Uterus (tissue), 2 donors: ENCODE measurements at regions not wholly inside any gene's neighbourhood (a gene's known extent, or its start where the extent isn't known, plus 50 kb on each side); places are given as distances from the start of the nearest gene placed in this dataset.

Experiments used
- POLR2A ChIP-seq, 2 donors: fragments of 450-650 bp; IDR thresholded peaks; one replicate each; pipeline ENCODE4 v1.6.1; 2016; ENCODE audit warnings: antibody characterized with exemption in 2 of 2, mild to moderate bottlenecking in 1 of 2, moderate library complexity in 1 of 2
- TF ChIP-seq, protein P1 (sequence below), 4 experiments: fragments of 200-600 bp in 2 of 4; fragments of 450-650 bp in 2 of 4; sonication (generic) in 2 of 4; IDR thresholded peaks; one replicate each; pipeline ENCODE4 v1.5.1; 2016 to 2019; ENCODE audit warnings: antibody characterized with exemption in 4 of 4, mild to moderate bottlenecking in 2 of 4, moderate library complexity in 1 of 4

DNA sequence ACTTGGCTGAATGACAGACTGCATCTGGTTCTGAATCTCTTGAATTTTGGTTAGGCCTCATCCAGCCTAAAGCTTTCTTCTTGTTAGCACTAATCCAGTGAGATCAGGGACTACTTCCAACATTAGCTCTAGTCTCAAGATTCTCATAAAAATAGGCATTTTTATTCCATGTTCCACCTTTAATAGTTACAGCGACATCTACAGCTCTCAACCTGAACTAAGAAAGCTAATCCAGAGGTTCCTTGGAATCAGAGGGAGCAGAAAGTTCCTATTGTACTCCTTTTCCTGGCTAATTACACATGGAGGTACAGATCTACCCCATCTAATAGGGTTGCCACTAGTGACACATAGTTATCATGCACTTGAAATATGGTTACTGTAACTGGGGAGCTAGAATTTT lies 391.9 kb downstream of the RMST start:
- TF ChIP-seq, protein P1, sequence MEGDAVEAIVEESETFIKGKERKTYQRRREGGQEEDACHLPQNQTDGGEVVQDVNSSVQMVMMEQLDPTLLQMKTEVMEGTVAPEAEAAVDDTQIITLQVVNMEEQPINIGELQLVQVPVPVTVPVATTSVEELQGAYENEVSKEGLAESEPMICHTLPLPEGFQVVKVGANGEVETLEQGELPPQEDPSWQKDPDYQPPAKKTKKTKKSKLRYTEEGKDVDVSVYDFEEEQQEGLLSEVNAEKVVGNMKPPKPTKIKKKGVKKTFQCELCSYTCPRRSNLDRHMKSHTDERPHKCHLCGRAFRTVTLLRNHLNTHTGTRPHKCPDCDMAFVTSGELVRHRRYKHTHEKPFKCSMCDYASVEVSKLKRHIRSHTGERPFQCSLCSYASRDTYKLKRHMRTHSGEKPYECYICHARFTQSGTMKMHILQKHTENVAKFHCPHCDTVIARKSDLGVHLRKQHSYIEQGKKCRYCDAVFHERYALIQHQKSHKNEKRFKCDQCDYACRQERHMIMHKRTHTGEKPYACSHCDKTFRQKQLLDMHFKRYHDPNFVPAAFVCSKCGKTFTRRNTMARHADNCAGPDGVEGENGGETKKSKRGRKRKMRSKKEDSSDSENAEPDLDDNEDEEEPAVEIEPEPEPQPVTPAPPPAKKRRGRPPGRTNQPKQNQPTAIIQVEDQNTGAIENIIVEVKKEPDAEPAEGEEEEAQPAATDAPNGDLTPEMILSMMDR (IDR thresholded peaks at IDR 0.05) = no peak
- no peak for TF ChIP-seq POLR2A (IDR thresholded peaks at IDR 0.05)
